Chondrocyte (in vitro differentiated cells): ENCODE measurements at regions not wholly inside any gene's neighbourhood (a gene's known extent, or its start where the extent isn't known, plus 50 kb on each side); places are given as distances from the start of the nearest gene placed in this dataset.

ENCODE experiments used
- DNase-seq: peaks from one replicate; pipeline ENCODE4 v3.0.0; 2021; ENCODE audit warnings: mixed read lengths, low spot score
- H3K27ac Mint-ChIP-seq: one replicate; pipeline ENCODE4 v1.8.0; 2021; ENCODE audit warnings: mild to moderate bottlenecking, moderate library complexity, mixed read lengths; ENCODE audit not compliant: unreplicated experiment
- H3K27me3 Mint-ChIP-seq: 2 replicates; pipeline ENCODE4 v1.8.0; 2021; ENCODE audit warnings: low read depth, mixed read lengths
- H3K36me3 Mint-ChIP-seq: 2 replicates; pipeline ENCODE4 v1.8.0; 2021; ENCODE audit warnings: low read depth, mixed read lengths
- H3K4me1 Mint-ChIP-seq: 2 replicates; pipeline ENCODE4 v1.8.0; 2021; ENCODE audit warnings: low read depth, mild to moderate bottlenecking, mixed read lengths
- H3K4me3 Mint-ChIP-seq: one replicate; pipeline ENCODE4 v1.8.0; 2021; ENCODE audit warnings: mild to moderate bottlenecking, moderate library complexity, mixed read lengths; ENCODE audit not compliant: unreplicated experiment
- H3K9me3 Mint-ChIP-seq: 2 replicates; pipeline ENCODE4 v1.8.0; 2021; ENCODE audit warnings: low read depth, mixed read lengths
- CTCF ChIP-seq: fragments of 200-600 bp; sonication (generic); IDR thresholded peaks from 2 replicates; pipeline ENCODE4 v1.5.0; 2021; ENCODE audit warnings: antibody characterized with exemption, mild to moderate bottlenecking, moderate library complexity

- DNase-seq: no peak
- H3K27me3 Mint-ChIP-seq: peaks cover 2% of the 10 kb centered on the region
- H3K4me1 Mint-ChIP-seq: no peaks in the 10 kb centered on the region
- no peak overlapping the region for H3K4me3 Mint-ChIP-seq
- TF ChIP-seq CTCF: peak; percentile 88
- H3K9me3 Mint-ChIP-seq: no peaks in the 10 kb centered on the region
- H3K27ac Mint-ChIP-seq: no peak overlapping the region
- no peaks in the 10 kb centered on the region for H3K36me3 Mint-ChIP-seq
Measured at GRCh38 chr2:76599732-76600368, 889.1 kb upstream of the GCFC2 start.

DNA sequence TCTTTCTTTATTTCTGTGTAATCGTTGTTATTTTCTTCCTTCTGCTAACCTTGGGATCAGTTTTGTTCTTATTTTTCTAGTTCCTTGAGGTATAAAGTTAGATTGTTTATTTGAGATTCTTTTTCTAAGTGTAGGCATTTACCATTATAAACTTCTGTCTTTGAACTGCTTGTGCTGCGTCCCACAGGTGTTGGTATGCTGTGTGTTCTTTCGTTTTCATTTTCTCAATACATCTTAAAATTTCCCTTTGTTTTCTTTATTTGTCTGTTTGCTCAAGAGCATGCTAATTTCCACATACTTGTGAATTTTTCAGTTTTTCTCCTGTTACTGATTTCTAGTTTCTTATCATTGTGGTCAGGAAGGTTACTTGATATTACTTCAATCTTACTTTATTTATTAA lies 873.8 kb upstream of the GCFC2 start:
- DNase-seq: no peak
- Mint-ChIP-seq H3K9me3 (peaks cover 13% of the 10 kb centered on the region), H3K36me3 (no peaks in the 10 kb centered on the region), H3K27me3 (no peaks in the 10 kb centered on the region), H3K4me1 (no peaks in the 10 kb centered on the region), H3K27ac (no peak overlapping the region), H3K4me3 (no peak overlapping the region)
- TF ChIP-seq CTCF: no peak

DNA sequence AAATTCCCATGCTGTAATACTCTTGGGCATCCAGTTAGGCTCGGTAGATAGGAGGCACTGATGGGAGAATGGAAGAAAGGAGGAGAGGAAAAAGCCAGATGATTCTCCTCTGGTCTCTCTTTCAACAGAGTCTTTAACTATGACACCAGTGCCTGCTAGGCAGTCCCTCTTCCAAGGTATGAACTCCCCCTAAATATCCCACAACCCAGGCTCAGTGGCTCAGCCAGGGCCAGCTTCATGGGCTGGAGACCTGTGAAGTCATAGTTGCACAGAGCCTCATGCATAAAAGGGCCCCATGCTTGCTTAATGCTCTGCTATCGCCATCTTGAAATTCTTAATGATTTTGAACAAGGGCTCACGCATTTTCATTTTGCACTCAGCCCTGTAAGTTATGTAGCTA lies 869.2 kb upstream of the GCFC2 start:
- no peak for TF ChIP-seq CTCF
- no peak overlapping the region for H3K27ac Mint-ChIP-seq
- H3K4me1 Mint-ChIP-seq: no peaks in the 10 kb centered on the region
- H3K27me3 Mint-ChIP-seq: peaks cover 9% of the 10 kb centered on the region
- no peak for DNase-seq
- no peaks in the 10 kb centered on the region for H3K36me3 Mint-ChIP-seq
- H3K9me3 Mint-ChIP-seq: peaks cover 13% of the 10 kb centered on the region
- H3K4me3 Mint-ChIP-seq: no peak overlapping the region

DNA sequence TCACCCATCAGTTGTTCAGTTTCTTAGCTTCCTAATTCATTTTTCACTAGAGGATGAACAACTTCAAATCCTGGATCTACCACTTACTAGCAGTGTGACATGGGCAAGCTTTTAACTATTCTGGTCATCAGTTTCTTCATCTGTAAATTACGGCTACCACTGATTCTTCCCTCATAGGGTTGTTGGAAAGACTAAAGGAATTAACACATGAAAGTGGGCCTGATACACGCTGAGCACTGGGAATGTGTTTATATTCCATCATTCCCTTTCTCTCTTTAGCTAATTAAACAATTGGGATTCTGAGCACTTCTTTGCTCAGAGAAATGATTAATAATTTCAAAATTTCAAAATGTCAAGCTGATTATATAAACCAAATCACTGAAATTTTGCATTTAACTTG lies 862.3 kb upstream of the GCFC2 start:
- Mint-ChIP-seq H3K4me1 (no peaks in the 10 kb centered on the region), H3K27ac (no peak overlapping the region), H3K27me3 (peaks cover 15% of the 10 kb centered on the region), H3K4me3 (no peak overlapping the region), H3K9me3 (no peaks in the 10 kb centered on the region), H3K36me3 (no peaks in the 10 kb centered on the region)
- no peak for TF ChIP-seq CTCF
- DNase-seq: no peak

GRCh38 chr2:76569819-76570218 lies 859.1 kb upstream of the GCFC2 start:
- no peak for TF ChIP-seq CTCF
- Mint-ChIP-seq H3K27me3 (peaks cover 13% of the 10 kb centered on the region), H3K36me3 (no peaks in the 10 kb centered on the region), H3K4me1 (no peaks in the 10 kb centered on the region), H3K4me3 (no peak overlapping the region), H3K9me3 (no peaks in the 10 kb centered on the region), H3K27ac (no peak overlapping the region)
- no peak for DNase-seq
